Keratinocyte (primary cell): ENCODE measurements at regions not wholly inside any gene's neighbourhood (a gene's known extent, or its start where the extent isn't known, plus 50 kb on each side); places are given as distances from the start of the nearest gene placed in this dataset.

Experiments used
- DNase-seq: peaks from one replicate; pipeline ENCODE4 v3.0.0-alpha.2; 2011; ENCODE audit warnings: low read depth, missing footprints, low spot score
- FAIRE-seq: peaks from 2 replicates; lab custom pipeline; 2011; peaks lifted over from hg19 to GRCh38; lab: Jason Lieb, UNC
- H2AFZ ChIP-seq: 2 replicates; pipeline ENCODE4 v1.6.0; 2012; ENCODE audit warnings: low read length, control low read depth, inconsistent platforms; ENCODE audit not compliant: control insufficient read depth
- H3K27ac ChIP-seq: 2 replicates; pipeline ENCODE4 v1.5.1; 2011; ENCODE audit warnings: low read length; ENCODE audit not compliant: control insufficient read depth, insufficient read depth
- H3K27me3 ChIP-seq: 3 replicates; pipeline ENCODE4 v1.6.0; 2011; ENCODE audit warnings: low read length; ENCODE audit not compliant: control insufficient read depth, insufficient read depth; ENCODE audit errors: extremely low read depth
- H3K36me3 ChIP-seq, 2 experiments: 2 replicates in 1 of 2; 3 replicates in 1 of 2; pipeline ENCODE4 v1.5.1; 2011; ENCODE audit warnings: low read length in 2 of 2, mild to moderate bottlenecking in 1 of 2; ENCODE audit not compliant: control insufficient read depth in 2 of 2, insufficient read depth in 2 of 2; ENCODE audit errors: extremely low read depth in 1 of 2
- H3K4me1 ChIP-seq: 3 replicates; pipeline ENCODE4 v1.5.1; 2011; ENCODE audit warnings: low read length; ENCODE audit not compliant: control insufficient read depth, insufficient read depth; ENCODE audit errors: extremely low read depth
- H3K4me2 ChIP-seq: 3 replicates; pipeline ENCODE4 v1.6.0; 2011; ENCODE audit warnings: low read depth, low read length; ENCODE audit not compliant: control insufficient read depth, insufficient read depth; ENCODE audit errors: extremely low read depth
- H3K4me3 ChIP-seq, 3 experiments: fragments of 200-600 bp in 1 of 3; sonication (generic) in 1 of 3; 2 replicates in 2 of 3; 3 replicates in 1 of 3; pipeline ENCODE4 v1.5.1; 2011 to 2016; ENCODE audit warnings: low read length in 3 of 3, mild to moderate bottlenecking in 3 of 3, control low read depth in 2 of 3, inconsistent platforms in 1 of 3, low read depth in 1 of 3, mixed read lengths in 1 of 3, mixed run types in 1 of 3, moderate library complexity in 1 of 3; ENCODE audit not compliant: control insufficient read depth in 2 of 3, insufficient read depth in 2 of 3; ENCODE audit errors: extremely low read depth in 1 of 3
- H3K79me2 ChIP-seq: 2 replicates; pipeline ENCODE4 v1.6.0; 2012; ENCODE audit warnings: low read length; ENCODE audit not compliant: control insufficient read depth, insufficient read depth
- H3K9ac ChIP-seq: 3 replicates; pipeline ENCODE4 v1.6.0; 2011; ENCODE audit warnings: low read length; ENCODE audit not compliant: control insufficient read depth, insufficient read depth; ENCODE audit errors: extremely low read depth
- H3K9me1 ChIP-seq: 3 replicates; pipeline ENCODE4 v1.6.0; 2011; ENCODE audit warnings: low read length; ENCODE audit not compliant: control insufficient read depth, insufficient read depth; ENCODE audit errors: extremely low read depth
- H3K9me3 ChIP-seq: 2 replicates; pipeline ENCODE4 v1.5.1; 2012; ENCODE audit warnings: low read depth, low read length; ENCODE audit not compliant: control insufficient read depth
- H4K20me1 ChIP-seq: 3 replicates; pipeline ENCODE4 v1.6.0; 2011; ENCODE audit warnings: low read length; ENCODE audit not compliant: control insufficient read depth, insufficient read depth; ENCODE audit errors: extremely low read depth
- CTCF ChIP-seq, 3 experiments: IDR thresholded peaks in 1 of 3; conservative IDR thresholded peaks in 1 of 3; optimal IDR thresholded peaks in 1 of 3; 2 replicates in 2 of 3; 3 replicates in 1 of 3; pipeline versions ENCODE3 to v1.5.1; 2011; ENCODE audit warnings: low read length in 3 of 3, mild to moderate bottlenecking in 3 of 3, moderate library complexity in 2 of 3, control low read depth in 1 of 3, inconsistent platforms in 1 of 3; ENCODE audit not compliant: insufficient read depth in 2 of 3; ENCODE audit errors: extremely low read depth in 1 of 3
- EZH2 ChIP-seq: IDR thresholded peaks from one replicate; pipeline ENCODE4 v1.6.1; 2012; ENCODE audit warnings: inconsistent platforms, mild to moderate bottlenecking, low read length, moderate library complexity
- dilution Hi-C: fragments of 300-500 bp; cut with MboI; formaldehyde crosslinking; loops from one replicate; pipeline ENCODE4 v1.7.0; 2020; ENCODE audit warnings: low sequenced_read_pairs; ENCODE audit not compliant: extremely low pct_ligation_motif_present

- Histone ChIP-seq H3K36me3 (no peaks in the 10 kb centered on the region), H4K20me1 (no peaks in the 10 kb centered on the region), H3K9me1 (no peaks in the 10 kb centered on the region), H3K4me2 (no peak overlapping the region), H3K9me3 (no peaks in the 10 kb centered on the region), H3K9ac (no peak overlapping the region), H2AFZ (no peak overlapping the region), H3K27me3 (no peaks in the 10 kb centered on the region), H3K4me1 (no peaks in the 10 kb centered on the region), H3K79me2 (no peaks in the 10 kb centered on the region), H3K4me3 (no peak overlapping the region), H3K27ac (no peak overlapping the region)
- FAIRE-seq, result no peak
- no peak for TF ChIP-seq CTCF (optimal IDR thresholded peaks at IDR 0.05 in 1 of 3, IDR thresholded peaks at IDR 0.05 in 1 of 3, conservative IDR thresholded peaks at IDR 0.05 in 1 of 3; ENCODE audit: extremely low read depth in 1 of 3, insufficient read depth in 2 of 3, low read length in 3 of 3)
- DNase-seq, result no peak
- dilution Hi-C loops, result no loop called here
These were observed 212.3 kb downstream of the MTERF1 start for GRCh38 chr7:91668217-91668616.

- TF ChIP-seq CTCF (optimal IDR thresholded peaks at IDR 0.05 in 1 of 3, IDR thresholded peaks at IDR 0.05 in 1 of 3, conservative IDR thresholded peaks at IDR 0.05 in 1 of 3; ENCODE audit: extremely low read depth in 1 of 3, insufficient read depth in 2 of 3, low read length in 3 of 3), result no peak
- TF ChIP-seq EZH2, result no peak
- Histone ChIP-seq H3K4me1 (no peaks in the 10 kb centered on the region), H2AFZ (no peak overlapping the region), H3K9me1 (no peaks in the 10 kb centered on the region), H4K20me1 (no peaks in the 10 kb centered on the region), H3K27me3 (no peaks in the 10 kb centered on the region), H3K9ac (no peak overlapping the region), H3K4me2 (no peak overlapping the region), H3K9me3 (no peaks in the 10 kb centered on the region), H3K79me2 (no peaks in the 10 kb centered on the region), H3K4me3 (no peak overlapping the region), H3K27ac (no peak overlapping the region), H3K36me3 (no peaks in the 10 kb centered on the region)
- no peak for DNase-seq
- dilution Hi-C loops, result no loop called here
- FAIRE-seq, result no peak
These were observed 209.3 kb downstream of the MTERF1 start for GRCh38 chr7:91671245-91671644.
